Transverse colon (tissue), 4 donors: ENCODE measurements at regions not wholly inside any gene's neighbourhood (a gene's known extent, or its start where the extent isn't known, plus 50 kb on each side); places are given as distances from the start of the nearest gene placed in this dataset.

ENCODE experiments used
- POLR2A ChIP-seq: fragments of 450-650 bp; IDR thresholded peaks from one replicate; pipeline ENCODE4 v1.6.1; 2016; ENCODE audit warnings: antibody characterized with exemption, mild to moderate bottlenecking, moderate library complexity
- POLR2AphosphoS5 ChIP-seq, 3 donors: sonication (generic); formaldehyde crosslinking; IDR thresholded peaks; one replicate each; pipeline ENCODE4 v1.6.1; 2016; ENCODE audit warnings: antibody characterized with exemption in 3 of 3
- TF ChIP-seq, protein P1 (sequence below), 5 experiments: fragments of 200-600 bp in 3 of 5; fragments of 450-650 bp in 2 of 5; sonication (generic) in 3 of 5; IDR thresholded peaks; 1 replicate in 2 of 5; 2 replicates in 3 of 5; pipeline ENCODE4 v1.5.1; 2016 to 2017; ENCODE audit warnings: antibody characterized with exemption in 5 of 5, inconsistent platforms in 3 of 5, mild to moderate bottlenecking in 2 of 5, moderate library complexity in 1 of 5

DNA sequence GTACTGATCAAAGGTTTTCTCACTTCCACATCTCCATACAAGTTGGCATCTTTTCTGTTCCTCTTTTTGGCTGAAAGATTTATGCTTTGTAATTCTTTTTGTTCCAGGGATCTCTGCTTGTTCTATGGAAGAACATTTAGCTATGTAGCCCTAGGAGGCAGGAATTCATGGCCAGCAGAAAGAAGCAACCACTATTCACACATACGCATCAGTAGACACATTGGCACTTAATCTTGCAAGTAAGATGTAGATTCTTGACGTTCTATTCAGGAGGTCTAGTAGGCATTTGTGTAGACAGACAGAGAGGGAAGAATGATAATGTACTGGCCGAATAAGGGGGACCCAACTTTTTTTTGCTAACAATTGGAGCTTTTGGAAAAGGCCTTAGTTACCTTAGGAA, 336.0 kb downstream of the NUF2 start:
- TF ChIP-seq, protein P1, sequence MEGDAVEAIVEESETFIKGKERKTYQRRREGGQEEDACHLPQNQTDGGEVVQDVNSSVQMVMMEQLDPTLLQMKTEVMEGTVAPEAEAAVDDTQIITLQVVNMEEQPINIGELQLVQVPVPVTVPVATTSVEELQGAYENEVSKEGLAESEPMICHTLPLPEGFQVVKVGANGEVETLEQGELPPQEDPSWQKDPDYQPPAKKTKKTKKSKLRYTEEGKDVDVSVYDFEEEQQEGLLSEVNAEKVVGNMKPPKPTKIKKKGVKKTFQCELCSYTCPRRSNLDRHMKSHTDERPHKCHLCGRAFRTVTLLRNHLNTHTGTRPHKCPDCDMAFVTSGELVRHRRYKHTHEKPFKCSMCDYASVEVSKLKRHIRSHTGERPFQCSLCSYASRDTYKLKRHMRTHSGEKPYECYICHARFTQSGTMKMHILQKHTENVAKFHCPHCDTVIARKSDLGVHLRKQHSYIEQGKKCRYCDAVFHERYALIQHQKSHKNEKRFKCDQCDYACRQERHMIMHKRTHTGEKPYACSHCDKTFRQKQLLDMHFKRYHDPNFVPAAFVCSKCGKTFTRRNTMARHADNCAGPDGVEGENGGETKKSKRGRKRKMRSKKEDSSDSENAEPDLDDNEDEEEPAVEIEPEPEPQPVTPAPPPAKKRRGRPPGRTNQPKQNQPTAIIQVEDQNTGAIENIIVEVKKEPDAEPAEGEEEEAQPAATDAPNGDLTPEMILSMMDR (IDR thresholded peaks at IDR 0.05) = no peak
- no peak for TF ChIP-seq POLR2AphosphoS5 (IDR thresholded peaks at IDR 0.05)
- TF ChIP-seq POLR2A = no peak
